GM10266 (cell line): ENCODE measurements at regions not wholly inside any gene's neighbourhood (a gene's known extent, or its start where the extent isn't known, plus 50 kb on each side); places are given as distances from the start of the nearest gene placed in this dataset.

Experiments used
- DNase-seq: peaks from one replicate; pipeline ENCODE4 v3.0.0; 2012; ENCODE audit errors: extremely low spot score
- TF ChIP-seq, protein P1 (sequence below): IDR thresholded peaks from 2 replicates; pipeline ENCODE4 v1.5.1; 2012; ENCODE audit warnings: mild to moderate bottlenecking, low read depth; ENCODE audit not compliant: control insufficient read depth, insufficient read depth; ENCODE audit errors: missing control alignments

DNA sequence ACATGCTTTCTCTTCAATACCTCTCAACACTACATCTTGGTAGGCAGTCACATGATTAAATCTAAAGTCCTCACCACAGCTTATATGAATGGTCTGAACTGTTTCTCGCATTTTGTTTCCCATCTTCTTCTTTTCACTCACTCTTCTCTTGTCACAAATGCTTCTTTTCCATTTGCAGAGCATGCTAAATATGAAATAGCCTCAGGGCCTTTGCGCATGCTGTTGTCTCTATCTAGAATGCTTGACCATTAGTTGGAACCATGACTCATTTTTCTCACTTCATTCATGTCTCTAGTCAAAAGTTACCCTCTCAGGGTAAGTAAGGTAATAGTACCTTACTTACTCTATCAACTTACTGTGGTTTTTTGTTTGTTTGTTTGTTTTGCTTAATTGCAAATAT, 239.7 kb downstream of the PTPRC start:
- no peak for DNase-seq
- TF ChIP-seq, protein P1, sequence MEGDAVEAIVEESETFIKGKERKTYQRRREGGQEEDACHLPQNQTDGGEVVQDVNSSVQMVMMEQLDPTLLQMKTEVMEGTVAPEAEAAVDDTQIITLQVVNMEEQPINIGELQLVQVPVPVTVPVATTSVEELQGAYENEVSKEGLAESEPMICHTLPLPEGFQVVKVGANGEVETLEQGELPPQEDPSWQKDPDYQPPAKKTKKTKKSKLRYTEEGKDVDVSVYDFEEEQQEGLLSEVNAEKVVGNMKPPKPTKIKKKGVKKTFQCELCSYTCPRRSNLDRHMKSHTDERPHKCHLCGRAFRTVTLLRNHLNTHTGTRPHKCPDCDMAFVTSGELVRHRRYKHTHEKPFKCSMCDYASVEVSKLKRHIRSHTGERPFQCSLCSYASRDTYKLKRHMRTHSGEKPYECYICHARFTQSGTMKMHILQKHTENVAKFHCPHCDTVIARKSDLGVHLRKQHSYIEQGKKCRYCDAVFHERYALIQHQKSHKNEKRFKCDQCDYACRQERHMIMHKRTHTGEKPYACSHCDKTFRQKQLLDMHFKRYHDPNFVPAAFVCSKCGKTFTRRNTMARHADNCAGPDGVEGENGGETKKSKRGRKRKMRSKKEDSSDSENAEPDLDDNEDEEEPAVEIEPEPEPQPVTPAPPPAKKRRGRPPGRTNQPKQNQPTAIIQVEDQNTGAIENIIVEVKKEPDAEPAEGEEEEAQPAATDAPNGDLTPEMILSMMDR, result no peak

DNA sequence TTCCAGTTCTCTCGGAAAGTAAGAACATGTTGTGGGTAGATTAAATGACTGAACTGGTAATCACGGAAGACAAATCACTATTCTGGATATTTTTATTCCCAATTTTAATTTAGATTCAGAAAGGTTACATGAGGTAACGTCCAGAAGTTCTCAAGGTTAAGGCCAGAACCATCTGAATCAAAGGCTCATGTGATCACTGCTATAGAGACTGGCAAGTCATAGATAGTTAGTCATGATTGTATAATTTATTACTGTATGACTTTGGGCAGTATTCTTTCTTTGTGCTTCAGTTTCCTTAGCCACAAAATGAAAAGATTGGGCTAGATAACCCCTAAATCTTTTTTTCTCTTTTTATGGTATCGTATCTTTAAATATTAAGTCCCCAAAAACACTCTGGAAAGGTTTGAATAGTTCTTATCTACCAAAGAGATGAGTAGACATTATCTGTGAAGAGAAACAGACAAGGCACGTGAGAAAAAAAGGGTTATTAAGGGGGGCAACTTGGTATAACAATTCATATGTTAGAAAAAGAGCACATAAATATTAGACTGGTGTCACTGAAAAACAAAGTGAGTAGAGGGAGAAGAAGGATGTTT, 241.0 kb downstream of the PTPRC start:
- TF ChIP-seq, protein P1, result no peak
- no peak for DNase-seq

DNA sequence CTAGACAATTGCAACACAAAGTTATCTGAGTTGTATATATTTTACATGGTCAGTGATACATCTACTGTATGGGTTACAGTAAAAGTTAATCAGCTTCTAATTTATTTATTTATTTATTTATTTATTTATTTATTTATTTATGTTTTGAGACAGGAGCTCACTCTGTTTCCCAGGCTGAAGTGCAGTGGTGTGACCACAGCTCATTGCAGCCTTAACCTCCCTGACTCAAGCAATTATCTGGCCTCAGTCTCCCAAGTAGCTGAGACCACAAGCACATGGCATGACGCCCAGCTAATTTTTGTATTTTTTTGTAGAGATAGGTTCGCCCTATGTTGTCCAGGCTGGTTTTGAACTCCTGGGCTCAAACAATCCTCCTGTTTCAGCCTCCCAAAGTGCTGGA, 241.6 kb downstream of the PTPRC start:
- TF ChIP-seq, protein P1, result no peak
- no peak for DNase-seq

DNA sequence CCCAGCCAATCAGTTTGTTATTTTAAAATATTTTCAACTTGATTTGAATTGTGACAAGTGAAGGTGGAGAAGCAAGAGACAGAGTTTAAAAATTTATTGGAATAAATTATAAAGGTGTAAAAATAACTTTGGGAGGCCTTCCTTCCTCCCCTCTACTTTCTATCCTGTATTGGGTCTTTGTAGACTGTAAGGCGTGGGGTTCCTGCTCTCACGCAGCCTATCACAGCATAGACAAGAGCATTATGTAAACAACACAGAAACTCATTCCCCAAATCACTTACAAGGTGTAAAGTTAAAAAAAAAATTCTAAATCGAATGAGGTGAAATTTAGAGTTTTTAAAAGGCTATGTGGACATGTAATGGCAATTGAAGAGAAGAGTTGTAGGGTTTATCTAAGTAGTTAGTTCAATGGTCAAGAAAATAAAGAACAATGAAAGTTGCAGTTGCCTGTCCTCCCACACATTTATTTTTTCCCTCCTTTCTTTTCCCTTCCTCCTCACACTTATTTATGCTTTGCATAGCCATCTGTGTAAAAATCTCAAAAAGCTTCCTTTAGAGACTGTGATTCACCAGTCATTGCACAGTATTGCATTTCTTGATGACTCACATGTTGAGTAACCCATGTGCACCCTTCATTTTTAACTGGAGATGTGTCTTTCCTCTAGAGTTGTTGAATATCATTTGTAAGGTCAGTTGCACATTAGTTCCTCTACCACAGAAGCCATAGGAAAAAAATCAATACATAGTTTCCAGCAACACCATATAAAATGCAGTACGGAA, 242.2 kb downstream of the PTPRC start:
- TF ChIP-seq, protein P1, result no peak
- no peak for DNase-seq

DNA sequence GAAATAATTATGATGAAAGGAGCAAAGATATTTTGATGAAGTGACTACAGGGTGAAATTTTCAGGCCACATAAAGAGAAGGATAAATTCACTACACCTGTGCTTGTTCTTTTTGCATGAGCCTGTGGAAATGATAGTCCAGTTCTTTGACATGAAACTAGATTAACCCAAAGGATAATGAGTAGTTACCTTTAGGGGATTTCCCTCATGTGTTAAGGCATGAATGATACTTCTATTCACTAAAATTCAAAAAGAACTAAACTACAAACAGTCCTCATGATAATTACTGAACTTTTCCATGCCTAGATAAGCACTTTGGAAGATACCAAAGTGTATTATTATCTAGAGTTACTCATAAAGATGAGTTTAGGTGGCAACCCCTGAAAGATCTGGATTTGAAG, 244.3 kb downstream of the PTPRC start:
- DNase-seq, result no peak
- TF ChIP-seq, protein P1, result no peak

DNA sequence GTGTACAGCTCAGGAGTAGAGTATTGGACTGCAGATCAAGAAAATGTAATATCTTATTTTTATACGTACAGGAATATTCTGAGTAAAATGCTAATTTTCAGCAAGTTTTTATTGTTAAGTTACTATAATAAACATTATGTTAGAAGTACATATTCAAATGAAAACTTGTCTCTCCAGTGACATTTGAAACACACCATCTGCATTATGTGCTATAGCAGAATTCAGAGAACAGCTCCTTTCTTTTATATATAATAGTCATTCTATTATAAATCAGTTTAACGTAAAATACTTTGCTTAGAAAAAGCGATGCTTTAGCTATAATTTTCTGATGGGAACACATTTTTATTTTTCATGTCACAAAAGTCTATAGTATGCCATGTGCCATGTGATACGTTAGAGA, 249.0 kb downstream of the PTPRC start:
- no peak for DNase-seq
- TF ChIP-seq, protein P1, result no peak

DNA sequence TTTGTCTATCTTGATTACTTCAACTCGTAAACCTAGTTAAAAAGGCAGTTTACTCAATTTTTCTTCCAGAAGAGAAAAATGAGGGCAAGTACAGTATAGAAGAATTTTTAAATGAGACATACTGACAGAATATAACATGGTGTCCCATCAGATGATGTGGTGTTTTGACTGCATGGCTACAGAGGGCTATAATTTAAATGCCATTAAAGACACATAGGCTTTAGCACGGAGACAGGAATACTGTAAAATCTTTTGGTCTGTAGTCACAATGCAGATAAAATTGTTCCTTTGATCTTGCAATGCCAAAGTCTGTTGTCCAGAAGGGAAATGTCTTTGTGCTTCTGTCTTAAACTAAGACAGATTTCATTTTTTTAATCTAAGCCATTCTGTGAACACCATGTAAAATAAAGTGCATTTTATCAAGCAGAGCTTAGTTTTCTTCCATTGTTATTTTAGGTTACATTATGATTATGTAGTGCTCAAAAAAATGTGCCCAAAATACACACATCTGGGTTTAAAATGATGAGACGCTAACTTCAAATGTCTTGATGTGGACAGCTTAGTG, 249.6 kb downstream of the PTPRC start:
- TF ChIP-seq, protein P1, result no peak
- DNase-seq, result no peak
